PFSK-1 (cell line): ENCODE measurements at regions not wholly inside any gene's neighbourhood (a gene's known extent, or its start where the extent isn't known, plus 50 kb on each side); places are given as distances from the start of the nearest gene placed in this dataset.
A peak's percentile ranks its signal among the peaks of the same experiment; 100 is the strongest.

ENCODE experiments used
- FOXP2 ChIP-seq: optimal IDR thresholded peaks from 2 replicates; pipeline ENCODE3; 2011; ENCODE audit warnings: borderline replicate concordance, control low read depth, inconsistent platforms; ENCODE audit not compliant: insufficient read depth; ENCODE audit errors: extremely low read length, extremely low read depth
- POLR2AphosphoS5 ChIP-seq: IDR thresholded peaks from 2 replicates; pipeline ENCODE4 v1.6.1; 2012; ENCODE audit warnings: low read depth, mild to moderate bottlenecking, control low read depth, low read length, moderate library complexity
- SIN3A ChIP-seq: IDR thresholded peaks from 2 replicates; pipeline ENCODE4 v1.6.1; 2012; ENCODE audit warnings: mild to moderate bottlenecking, low read length, moderate library complexity, borderline replicate concordance; ENCODE audit not compliant: insufficient read depth
- TAF1 ChIP-seq: IDR thresholded peaks from 2 replicates; pipeline ENCODE4 v1.6.1; 2012; ENCODE audit warnings: low read length, control low read depth, borderline replicate concordance; ENCODE audit not compliant: insufficient read depth
- TF ChIP-seq, protein P1 (sequence below), 2 experiments: IDR thresholded peaks; 2 replicates each; pipeline versions ENCODE4 v1.6.1 to v1.8.0; 2011 to 2012; ENCODE audit warnings: low read depth in 2 of 2, low read length in 2 of 2, control low read depth in 1 of 2, inconsistent platforms in 1 of 2, mild to moderate bottlenecking in 1 of 2, moderate library complexity in 1 of 2; ENCODE audit not compliant: insufficient read depth in 1 of 2

DNA sequence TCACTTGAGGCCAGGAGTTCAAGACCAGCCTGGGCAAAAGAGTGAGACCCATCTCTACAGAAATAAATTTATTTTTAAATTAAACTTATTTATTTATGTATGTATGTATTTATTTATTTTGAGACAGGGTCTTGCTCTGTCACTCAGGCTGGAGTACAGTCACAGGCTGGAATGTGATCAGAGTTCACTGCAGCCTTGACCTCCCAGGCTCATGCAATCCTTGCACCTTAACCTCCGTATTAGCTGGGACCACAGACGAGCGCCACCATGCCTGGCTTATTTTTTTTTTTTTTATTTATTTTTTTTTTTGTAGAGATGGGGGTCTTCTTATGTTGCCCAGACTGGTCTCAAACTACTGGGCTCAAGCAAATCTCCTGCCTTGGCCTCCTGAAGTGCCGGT lies 135.2 kb upstream of the HES1 start:
- TF ChIP-seq TAF1 (no peak), SIN3A (no peak)
- TF ChIP-seq, protein P1, sequence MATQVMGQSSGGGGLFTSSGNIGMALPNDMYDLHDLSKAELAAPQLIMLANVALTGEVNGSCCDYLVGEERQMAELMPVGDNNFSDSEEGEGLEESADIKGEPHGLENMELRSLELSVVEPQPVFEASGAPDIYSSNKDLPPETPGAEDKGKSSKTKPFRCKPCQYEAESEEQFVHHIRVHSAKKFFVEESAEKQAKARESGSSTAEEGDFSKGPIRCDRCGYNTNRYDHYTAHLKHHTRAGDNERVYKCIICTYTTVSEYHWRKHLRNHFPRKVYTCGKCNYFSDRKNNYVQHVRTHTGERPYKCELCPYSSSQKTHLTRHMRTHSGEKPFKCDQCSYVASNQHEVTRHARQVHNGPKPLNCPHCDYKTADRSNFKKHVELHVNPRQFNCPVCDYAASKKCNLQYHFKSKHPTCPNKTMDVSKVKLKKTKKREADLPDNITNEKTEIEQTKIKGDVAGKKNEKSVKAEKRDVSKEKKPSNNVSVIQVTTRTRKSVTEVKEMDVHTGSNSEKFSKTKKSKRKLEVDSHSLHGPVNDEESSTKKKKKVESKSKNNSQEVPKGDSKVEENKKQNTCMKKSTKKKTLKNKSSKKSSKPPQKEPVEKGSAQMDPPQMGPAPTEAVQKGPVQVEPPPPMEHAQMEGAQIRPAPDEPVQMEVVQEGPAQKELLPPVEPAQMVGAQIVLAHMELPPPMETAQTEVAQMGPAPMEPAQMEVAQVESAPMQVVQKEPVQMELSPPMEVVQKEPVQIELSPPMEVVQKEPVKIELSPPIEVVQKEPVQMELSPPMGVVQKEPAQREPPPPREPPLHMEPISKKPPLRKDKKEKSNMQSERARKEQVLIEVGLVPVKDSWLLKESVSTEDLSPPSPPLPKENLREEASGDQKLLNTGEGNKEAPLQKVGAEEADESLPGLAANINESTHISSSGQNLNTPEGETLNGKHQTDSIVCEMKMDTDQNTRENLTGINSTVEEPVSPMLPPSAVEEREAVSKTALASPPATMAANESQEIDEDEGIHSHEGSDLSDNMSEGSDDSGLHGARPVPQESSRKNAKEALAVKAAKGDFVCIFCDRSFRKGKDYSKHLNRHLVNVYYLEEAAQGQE (IDR thresholded peaks at IDR 0.05; ENCODE audit: insufficient read depth in 1 of 2, low read depth in 2 of 2, low read length in 2 of 2) = no peak

DNA sequence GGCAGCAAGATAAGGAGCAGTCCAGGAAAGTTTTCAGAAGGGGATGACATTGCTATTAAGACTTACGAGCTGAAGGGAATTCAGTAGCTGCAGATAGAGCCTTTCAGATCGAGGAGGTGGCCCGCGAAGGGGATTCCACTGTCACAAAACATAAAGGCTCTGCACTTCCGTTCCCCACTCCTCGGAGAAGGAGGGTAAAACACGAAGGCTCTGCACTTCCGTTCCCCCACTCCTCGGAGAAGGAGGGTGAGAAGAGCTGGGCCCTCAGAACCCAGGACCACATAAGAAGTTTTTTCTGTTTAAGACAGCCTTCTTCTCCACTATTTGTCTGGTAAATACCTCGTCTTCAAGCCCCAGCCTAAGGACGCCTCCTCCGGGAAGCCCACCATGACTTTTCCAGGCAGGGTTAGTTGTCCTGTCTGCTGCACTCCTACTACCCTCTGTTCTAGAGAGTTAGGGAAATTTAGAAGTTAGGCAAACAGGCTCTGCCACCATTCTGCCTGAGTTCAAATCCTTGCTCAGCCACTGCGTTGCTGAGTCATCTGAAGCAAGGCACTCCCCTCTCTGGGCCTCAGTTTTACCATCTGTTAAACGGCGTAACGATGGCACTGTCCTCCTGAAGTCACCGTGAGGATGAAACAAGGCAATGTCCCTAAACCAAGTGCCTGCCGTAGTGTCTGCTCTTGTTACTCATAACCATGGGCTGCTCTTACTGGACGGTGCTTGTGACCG lies 134.1 kb upstream of the HES1 start:
- TF ChIP-seq, protein P1 (IDR thresholded peaks at IDR 0.05; ENCODE audit: insufficient read depth in 1 of 2, low read depth in 2 of 2, low read length in 2 of 2) = no peak
- TF ChIP-seq FOXP2 (no peak), SIN3A (no peak), POLR2AphosphoS5 (no peak), TAF1 (no peak)

DNA sequence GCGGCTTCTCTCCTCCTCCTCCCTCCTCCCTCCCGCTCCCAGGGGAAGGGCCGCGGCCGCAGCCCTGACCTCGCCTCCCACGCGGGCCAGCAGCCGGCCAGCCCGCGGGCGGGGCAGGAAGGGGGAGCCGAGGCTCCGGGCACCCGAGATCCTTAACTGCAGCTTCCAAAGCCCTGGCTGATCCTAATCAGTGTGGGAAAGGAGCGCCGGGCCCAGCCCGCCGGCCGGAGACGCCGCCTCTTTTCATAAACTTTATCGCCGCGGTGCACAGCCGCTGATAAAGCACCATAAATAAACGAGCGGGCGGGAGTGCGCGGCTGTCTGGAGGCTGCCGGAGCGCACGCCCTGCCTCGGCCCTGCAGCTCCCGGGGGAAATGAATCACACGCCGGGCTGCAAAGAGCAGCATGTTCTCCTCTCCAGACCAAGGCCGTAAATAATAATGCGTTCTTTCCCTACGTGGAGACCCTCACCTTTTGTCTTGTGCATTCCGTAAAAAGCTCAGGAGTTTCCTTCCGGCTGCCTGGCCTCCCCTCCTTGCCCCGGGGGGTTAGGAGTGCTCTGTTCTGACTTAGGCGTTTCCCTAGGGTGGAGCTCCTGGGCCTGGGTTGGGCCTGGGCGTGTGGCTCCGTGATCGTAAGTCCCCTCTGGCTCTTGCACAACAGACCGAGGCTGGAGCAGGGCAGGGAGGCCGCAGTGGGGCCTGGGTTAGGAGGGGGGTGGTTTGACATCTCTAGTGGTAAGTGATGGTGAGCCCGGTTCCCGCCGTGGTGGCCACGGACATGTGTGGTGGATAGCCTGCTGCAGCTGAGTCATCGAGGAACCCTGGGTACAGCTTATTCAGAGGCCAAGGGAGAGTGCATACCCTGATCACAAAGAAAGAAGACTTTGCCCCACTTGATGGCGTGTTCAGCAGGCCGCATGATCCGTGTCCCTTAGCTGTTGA lies 132.6 kb upstream of the HES1 start:
- TF ChIP-seq POLR2AphosphoS5 (peak; percentile 47; the same call in 1 of the 2 replicates), SIN3A (peak; percentile 49; the same call in 1 of the 2 replicates), TAF1 (no peak; the same call in 1 of the 2 replicates), FOXP2 (peak; percentile 91)
- TF ChIP-seq, protein P1 (IDR thresholded peaks at IDR 0.05; ENCODE audit: insufficient read depth in 1 of 2, low read depth in 2 of 2, low read length in 2 of 2) = peak in 1 of 2 experiments; percentile 46; a peak in 2 of 4 replicates

DNA sequence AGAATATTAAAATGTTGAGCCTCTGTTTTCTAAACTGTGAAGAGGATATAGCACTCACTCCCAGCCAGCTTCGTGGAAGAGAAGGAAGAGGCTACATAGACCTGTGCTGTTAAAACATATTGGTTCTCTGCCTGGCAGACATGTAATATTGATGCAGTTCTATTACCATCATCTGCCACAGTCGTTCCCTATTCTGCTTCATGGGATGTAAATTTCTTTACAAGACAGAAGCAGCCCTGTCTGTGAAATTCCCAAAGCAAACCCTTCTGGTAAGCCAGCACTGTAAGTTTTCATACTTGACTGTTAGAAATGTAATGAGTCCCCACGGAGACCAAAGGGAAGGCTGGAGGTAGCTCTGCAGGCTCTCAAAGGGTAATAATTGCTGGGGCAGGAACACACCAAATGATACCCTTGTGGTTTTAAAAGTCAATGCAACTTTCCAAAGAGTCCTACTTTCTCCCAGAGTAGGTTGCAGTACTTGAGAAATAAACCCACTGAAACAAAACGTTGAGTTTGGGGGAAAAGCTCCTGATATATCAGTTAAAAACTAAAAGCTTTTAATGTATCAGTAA lies 129.9 kb upstream of the HES1 start:
- TF ChIP-seq POLR2AphosphoS5 (no peak), TAF1 (no peak), FOXP2 (no peak), SIN3A (no peak)
- TF ChIP-seq, protein P1 (IDR thresholded peaks at IDR 0.05; ENCODE audit: insufficient read depth in 1 of 2, low read depth in 2 of 2, low read length in 2 of 2) = no peak
